MM.1S (cell line): ENCODE measurements at regions not wholly inside any gene's neighbourhood (a gene's known extent, or its start where the extent isn't known, plus 50 kb on each side); places are given as distances from the start of the nearest gene placed in this dataset.
A peak's percentile ranks its signal among the peaks of the same experiment; 100 is the strongest.

ENCODE experiments used
- DNase-seq: peaks from one replicate; pipeline ENCODE4 v3.0.0-alpha.2; 2015
- H2AFZ ChIP-seq: fragments of 300-600 bp; sonication (generic); 2 replicates; pipeline ENCODE4 v1.6.0; 2016; ENCODE audit warnings: antibody characterized with exemption, low read length
- H3F3A ChIP-seq: fragments of 300-600 bp; sonication (generic); 2 replicates; pipeline ENCODE4 v1.6.1; 2016; ENCODE audit warnings: mild to moderate bottlenecking, antibody characterized with exemption, low read length, moderate library complexity, mixed read lengths; ENCODE audit not compliant: insufficient read depth
- H3K27ac ChIP-seq: fragments of 300-600 bp; sonication (generic); 2 replicates; pipeline ENCODE4 v1.5.1; 2016; ENCODE audit warnings: mild to moderate bottlenecking, low read length
- H3K27me3 ChIP-seq: fragments of 300-600 bp; sonication (generic); replicated peaks from 2 replicates; pipeline ENCODE4 v1.6.0; 2016; ENCODE audit warnings: low read length; ENCODE audit not compliant: insufficient read depth
- H3K36me3 ChIP-seq: fragments of 300-600 bp; sonication (generic); replicated peaks from 2 replicates; pipeline ENCODE4 v1.6.1; 2016; ENCODE audit warnings: mild to moderate bottlenecking, low read length, mixed read lengths; ENCODE audit not compliant: insufficient read depth
- H3K4me1 ChIP-seq: fragments of 300-600 bp; sonication (generic); 2 replicates; pipeline ENCODE4 v1.6.1; 2016; ENCODE audit warnings: low read length, mixed read lengths
- H3K4me2 ChIP-seq: fragments of 300-600 bp; sonication (generic); 2 replicates; pipeline ENCODE4 v1.6.0; 2016; ENCODE audit warnings: low read depth, low read length
- H3K4me3 ChIP-seq: fragments of 300-600 bp; sonication (generic); 2 replicates; pipeline ENCODE4 v1.5.1; 2016; ENCODE audit warnings: low read length, mixed read lengths
- H3K79me2 ChIP-seq: fragments of 300-600 bp; sonication (generic); 2 replicates; pipeline ENCODE4 v1.6.1; 2016; ENCODE audit warnings: mixed run types, low read length, mixed read lengths
- H3K9ac ChIP-seq: fragments of 300-600 bp; sonication (generic); 2 replicates; pipeline ENCODE4 v1.6.1; 2016; ENCODE audit warnings: low read length, mixed read lengths
- H3K9me2 ChIP-seq: fragments of 300-600 bp; sonication (generic); replicated peaks from 2 replicates; pipeline ENCODE4 v1.6.1; 2016; ENCODE audit warnings: mild to moderate bottlenecking, low read length, mixed read lengths; ENCODE audit not compliant: insufficient read depth
- H3K9me3 ChIP-seq: fragments of 300-600 bp; sonication (generic); replicated peaks from 2 replicates; pipeline ENCODE4 v1.6.1; 2016; ENCODE audit warnings: mild to moderate bottlenecking, low read length, mixed read lengths; ENCODE audit not compliant: insufficient read depth
- H4K20me1 ChIP-seq: fragments of 300-600 bp; sonication (generic); 2 replicates; pipeline ENCODE4 v1.6.1; 2016; ENCODE audit warnings: mild to moderate bottlenecking, low read length, moderate library complexity, mixed read lengths; ENCODE audit not compliant: insufficient read depth
- CTCF ChIP-seq: fragments of 300-600 bp; sonication (generic); IDR thresholded peaks from 2 replicates; pipeline ENCODE4 v1.5.1; 2016; ENCODE audit warnings: antibody characterized with exemption, low read length, mixed read lengths
- EZH2 ChIP-seq: fragments of 300-600 bp; sonication (generic); optimal IDR thresholded peaks from 2 replicates; pipeline ENCODE3; 2017; ENCODE audit warnings: low read depth, mild to moderate bottlenecking, antibody characterized with exemption, low read length, mixed read lengths
- EZH2phosphoT487 ChIP-seq: fragments of 300-600 bp; sonication (generic); IDR thresholded peaks from 2 replicates; pipeline ENCODE4 v1.6.1; 2018; ENCODE audit warnings: antibody characterized with exemption, low read length

DNA sequence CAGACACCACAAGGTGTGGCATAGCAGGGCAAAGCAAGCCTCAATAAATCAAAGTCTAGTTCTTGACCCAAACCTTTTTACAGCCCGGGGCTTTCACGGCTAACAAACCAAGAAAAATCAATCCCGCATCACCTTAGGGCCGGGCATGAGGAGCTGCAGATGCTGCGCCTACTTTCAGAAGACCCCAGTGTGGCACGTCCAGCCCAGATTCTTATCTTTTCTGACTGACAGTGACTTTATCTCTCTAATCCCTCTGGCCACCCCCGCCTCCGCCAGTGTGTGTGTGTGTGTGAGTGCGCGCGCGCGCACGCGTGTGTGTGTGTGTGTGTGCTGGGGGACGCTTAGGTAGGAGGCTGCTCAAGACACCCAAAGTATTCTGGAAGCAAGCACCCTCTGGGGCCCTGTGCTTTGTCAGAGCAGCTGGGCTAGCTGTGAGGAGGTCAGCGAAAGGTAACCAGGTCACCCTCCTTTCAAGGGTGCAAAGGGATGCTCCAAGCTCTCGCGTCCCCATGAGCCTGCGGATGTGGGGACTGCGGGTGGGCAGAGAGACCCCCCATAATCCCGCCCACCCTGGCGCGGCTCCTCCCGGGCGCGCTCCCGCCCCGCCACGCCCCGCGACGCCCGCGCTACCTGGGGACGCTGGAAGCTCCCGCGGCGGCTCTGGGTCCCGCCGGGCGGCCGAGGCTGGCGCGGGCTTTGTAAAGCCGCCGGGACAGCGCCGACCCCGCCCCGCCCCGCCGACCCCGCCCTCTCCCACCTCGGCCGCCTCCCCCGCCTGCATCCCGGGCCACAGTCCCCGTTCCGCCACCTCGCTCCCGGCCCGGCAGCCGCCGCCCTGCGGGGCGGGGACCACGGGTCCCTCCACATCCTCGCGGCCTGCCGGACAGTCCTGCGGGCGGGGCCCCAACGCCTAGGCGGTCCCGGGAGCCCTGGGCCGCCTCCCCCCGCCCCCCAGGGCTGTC, 57.1 kb upstream of the RHOBTB1 start:
- H3K4me2 ChIP-seq: peak overlapping the region; percentile 50; the same call in 1 of the 2 replicates
- no peaks in the 10 kb centered on the region for H3K4me1 ChIP-seq
- H3K9me3 ChIP-seq: no peaks in the 10 kb centered on the region
- no peaks in the 10 kb centered on the region for H3K27me3 ChIP-seq
- 0 out of 2 replicates have a peak overlapping the region, but pooled peaks have one; percentile 7 for H2AFZ ChIP-seq
- H3K4me3 ChIP-seq: peak overlapping the region; percentile 50
- H3K36me3 ChIP-seq: no peaks in the 10 kb centered on the region
- no peaks in the 10 kb centered on the region for H3F3A ChIP-seq
- no peaks in the 10 kb centered on the region for H3K79me2 ChIP-seq
- no peaks in the 10 kb centered on the region for H4K20me1 ChIP-seq
- no peaks in the 10 kb centered on the region for H3K9me2 ChIP-seq
- TF ChIP-seq CTCF: no peak
- no peak for TF ChIP-seq EZH2phosphoT487
- no peak for TF ChIP-seq EZH2
- H3K27ac ChIP-seq: no peak overlapping the region
- H3K9ac ChIP-seq: no peak overlapping the region
- peak; percentile 18 for DNase-seq

DNA sequence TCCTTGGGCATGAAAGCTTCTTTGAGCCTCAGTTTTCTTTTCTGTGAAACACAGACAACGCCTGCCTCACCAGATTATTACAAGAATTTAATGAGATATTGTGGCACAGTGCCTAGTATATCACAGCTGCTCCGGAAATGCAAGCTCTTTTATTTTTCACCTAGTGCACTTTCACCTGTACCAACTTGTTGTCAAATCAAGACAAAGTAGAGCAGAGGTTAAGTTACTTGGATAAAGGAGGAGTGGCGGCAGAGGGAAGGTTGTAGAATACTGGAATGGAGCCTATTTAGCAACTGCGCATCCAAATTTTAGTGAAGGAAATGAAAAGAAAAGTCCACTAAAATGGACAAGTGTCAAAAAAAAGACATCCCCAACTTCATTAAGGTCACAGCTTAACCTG, 54.9 kb upstream of the RHOBTB1 start:
- Histone ChIP-seq H4K20me1 (no peaks in the 10 kb centered on the region), H3K4me3 (no peak overlapping the region), H3K9me2 (no peaks in the 10 kb centered on the region), H3K79me2 (no peaks in the 10 kb centered on the region), H3K4me1 (no peaks in the 10 kb centered on the region), H3K9me3 (no peaks in the 10 kb centered on the region), H3K36me3 (no peaks in the 10 kb centered on the region), H2AFZ (no peak overlapping the region), H3K4me2 (no peak overlapping the region), H3K27me3 (no peaks in the 10 kb centered on the region), H3K27ac (no peak overlapping the region), H3F3A (no peaks in the 10 kb centered on the region), H3K9ac (no peak overlapping the region)
- DNase-seq: no peak
- TF ChIP-seq EZH2 (no peak), EZH2phosphoT487 (no peak), CTCF (no peak)

GRCh38 chr10:60994128-60994527, 50.1 kb upstream of the RHOBTB1 start:
- TF ChIP-seq EZH2 (no peak), CTCF (no peak), EZH2phosphoT487 (no peak)
- DNase-seq: no peak
- H3K4me3 ChIP-seq: no peak overlapping the region

More at GRCh38 chr10:60994128-60994527, 50.1 kb upstream of the RHOBTB1 start:
- Histone ChIP-seq H3K4me2 (no peak overlapping the region), H3K27me3 (no peaks in the 10 kb centered on the region), H3K36me3 (no peaks in the 10 kb centered on the region), H4K20me1 (no peaks in the 10 kb centered on the region), H3F3A (no peaks in the 10 kb centered on the region), H3K9me3 (no peaks in the 10 kb centered on the region), H3K9ac (no peak overlapping the region), H3K79me2 (no peaks in the 10 kb centered on the region), H3K27ac (no peak overlapping the region), H3K4me1 (no peaks in the 10 kb centered on the region), H2AFZ (no peak overlapping the region), H3K9me2 (no peaks in the 10 kb centered on the region)
